ENCODE measurements at regions not wholly inside any gene's neighbourhood (a gene's known extent, or its start where the extent isn't known, plus 50 kb on each side); places are given as distances from the start of the nearest gene placed in this dataset.

GRCh38 chr3:64451283-64452012 lies 226.2 kb upstream of the PRICKLE2 start:
- Histone ChIP-seq H3K27ac (ENCODE audit: low read depth, low read length) (no peak overlapping the region), H3K4me3 (ENCODE audit: low read depth, low read length) (no peak overlapping the region), H3K27me3 (ENCODE audit: insufficient read depth, low read length) (0 out of 2 replicates have a peak, but pooled peaks cover 9% of the 10 kb centered on the region), H3K79me2 (ENCODE audit: control insufficient read depth, insufficient read depth, low read length, unreplicated experiment) (no peaks in the 10 kb centered on the region), H3K36me3 (ENCODE audit: insufficient read depth, low read length) (no peaks in the 10 kb centered on the region), H2AFZ (ENCODE audit: low read length, unreplicated experiment) (no peak overlapping the region), H3K4me1 (ENCODE audit: control insufficient read depth, insufficient read depth, low read length, unreplicated experiment) (peaks cover 4% of the 10 kb centered on the region)

GRCh38 chr3:64450396-64450956 lies 225.2 kb upstream of the PRICKLE2 start:
- Histone ChIP-seq H2AFZ (ENCODE audit: low read length, unreplicated experiment) (no peak overlapping the region), H3K27me3 (ENCODE audit: insufficient read depth, low read length) (peaks cover 18% of the 10 kb centered on the region; the same call in 1 of the 2 replicates), H3K36me3 (ENCODE audit: insufficient read depth, low read length) (no peaks in the 10 kb centered on the region), H3K79me2 (ENCODE audit: control insufficient read depth, insufficient read depth, low read length, unreplicated experiment) (no peaks in the 10 kb centered on the region), H3K27ac (ENCODE audit: low read depth, low read length) (no peak overlapping the region), H3K4me3 (ENCODE audit: low read depth, low read length) (no peak overlapping the region), H3K4me1 (ENCODE audit: control insufficient read depth, insufficient read depth, low read length, unreplicated experiment) (peaks cover 4% of the 10 kb centered on the region)

GRCh38 chr3:64449026-64449425 lies 223.8 kb upstream of the PRICKLE2 start:
- peaks cover 29% of the 10 kb centered on the region for H3K27me3 ChIP-seq (ENCODE audit: insufficient read depth, low read length)
- H3K4me3 ChIP-seq (ENCODE audit: low read depth, low read length) = no peak overlapping the region
- no peaks in the 10 kb centered on the region for H3K79me2 ChIP-seq (ENCODE audit: control insufficient read depth, insufficient read depth, low read length, unreplicated experiment)
- H3K27ac ChIP-seq (ENCODE audit: low read depth, low read length) = no peak overlapping the region
- no peak overlapping the region for H2AFZ ChIP-seq (ENCODE audit: low read length, unreplicated experiment)
- H3K36me3 ChIP-seq (ENCODE audit: insufficient read depth, low read length) = no peaks in the 10 kb centered on the region
- H3K4me1 ChIP-seq (ENCODE audit: control insufficient read depth, insufficient read depth, low read length, unreplicated experiment) = peaks cover 10% of the 10 kb centered on the region

- Histone ChIP-seq H3K36me3 (ENCODE audit: insufficient read depth, low read length) (no peaks in the 10 kb centered on the region), H3K4me3 (ENCODE audit: low read depth, low read length) (no peak overlapping the region), H3K27ac (ENCODE audit: low read depth, low read length) (no peak overlapping the region), H3K27me3 (ENCODE audit: insufficient read depth, low read length) (peaks cover 48% of the 10 kb centered on the region), H3K4me1 (ENCODE audit: control insufficient read depth, insufficient read depth, low read length, unreplicated experiment) (peaks cover 13% of the 10 kb centered on the region), H3K79me2 (ENCODE audit: control insufficient read depth, insufficient read depth, low read length, unreplicated experiment) (no peaks in the 10 kb centered on the region), H2AFZ (ENCODE audit: low read length, unreplicated experiment) (no peak overlapping the region)
Measured at GRCh38 chr3:64445944-64446300, 220.7 kb upstream of the PRICKLE2 start.

- Histone ChIP-seq H3K4me3 (ENCODE audit: low read depth, low read length) (peak overlapping the region; percentile 76), H3K27me3 (ENCODE audit: insufficient read depth, low read length) (peaks cover 48% of the 10 kb centered on the region), H3K79me2 (ENCODE audit: control insufficient read depth, insufficient read depth, low read length, unreplicated experiment) (no peaks in the 10 kb centered on the region), H2AFZ (ENCODE audit: low read length, unreplicated experiment) (peak overlapping the region; percentile 51), H3K4me1 (ENCODE audit: control insufficient read depth, insufficient read depth, low read length, unreplicated experiment) (peaks cover 19% of the 10 kb centered on the region), H3K36me3 (ENCODE audit: insufficient read depth, low read length) (no peaks in the 10 kb centered on the region), H3K27ac (ENCODE audit: low read depth, low read length) (no peak overlapping the region)
Measured at GRCh38 chr3:64445109-64445943, 220.1 kb upstream of the PRICKLE2 start.

- H3K27me3 ChIP-seq (ENCODE audit: insufficient read depth, low read length) = peaks cover 48% of the 10 kb centered on the region
- no peaks in the 10 kb centered on the region for H3K79me2 ChIP-seq (ENCODE audit: control insufficient read depth, insufficient read depth, low read length, unreplicated experiment)
- no peak overlapping the region for H3K27ac ChIP-seq (ENCODE audit: low read depth, low read length)
- no peaks in the 10 kb centered on the region for H3K36me3 ChIP-seq (ENCODE audit: insufficient read depth, low read length)
- H3K4me1 ChIP-seq (ENCODE audit: control insufficient read depth, insufficient read depth, low read length, unreplicated experiment) = peaks cover 26% of the 10 kb centered on the region
- no peak overlapping the region for H2AFZ ChIP-seq (ENCODE audit: low read length, unreplicated experiment)
- peak overlapping the region; percentile 76 for H3K4me3 ChIP-seq (ENCODE audit: low read depth, low read length)
Measured at GRCh38 chr3:64444490-64445108, 219.3 kb upstream of the PRICKLE2 start.

GRCh38 chr3:64443546-64444381 lies 218.5 kb upstream of the PRICKLE2 start:
- peaks cover 29% of the 10 kb centered on the region for H3K4me1 ChIP-seq (ENCODE audit: control insufficient read depth, insufficient read depth, low read length, unreplicated experiment)
- no peak overlapping the region for H2AFZ ChIP-seq (ENCODE audit: low read length, unreplicated experiment)
- H3K27me3 ChIP-seq (ENCODE audit: insufficient read depth, low read length) = peaks cover 48% of the 10 kb centered on the region
- no peak overlapping the region for H3K27ac ChIP-seq (ENCODE audit: low read depth, low read length)
- H3K4me3 ChIP-seq (ENCODE audit: low read depth, low read length) = peak overlapping the region; percentile 60
- H3K36me3 ChIP-seq (ENCODE audit: insufficient read depth, low read length) = no peaks in the 10 kb centered on the region
- no peaks in the 10 kb centered on the region for H3K79me2 ChIP-seq (ENCODE audit: control insufficient read depth, insufficient read depth, low read length, unreplicated experiment)

GRCh38 chr3:64441861-64442260 lies 216.6 kb upstream of the PRICKLE2 start:
- peaks cover 41% of the 10 kb centered on the region for H3K27me3 ChIP-seq (ENCODE audit: insufficient read depth, low read length)
- H3K79me2 ChIP-seq (ENCODE audit: control insufficient read depth, insufficient read depth, low read length, unreplicated experiment) = no peaks in the 10 kb centered on the region
- H3K36me3 ChIP-seq (ENCODE audit: insufficient read depth, low read length) = no peaks in the 10 kb centered on the region
- H2AFZ ChIP-seq (ENCODE audit: low read length, unreplicated experiment) = no peak overlapping the region
- no peak overlapping the region for H3K4me3 ChIP-seq (ENCODE audit: low read depth, low read length)
- peaks cover 29% of the 10 kb centered on the region for H3K4me1 ChIP-seq (ENCODE audit: control insufficient read depth, insufficient read depth, low read length, unreplicated experiment)
- H3K27ac ChIP-seq (ENCODE audit: low read depth, low read length) = no peak overlapping the region

GRCh38 chr3:64440498-64440897 lies 215.2 kb upstream of the PRICKLE2 start:
- H3K4me3 ChIP-seq (ENCODE audit: low read depth, low read length) = no peak overlapping the region
- no peak overlapping the region for H2AFZ ChIP-seq (ENCODE audit: low read length, unreplicated experiment)
- peaks cover 30% of the 10 kb centered on the region for H3K27me3 ChIP-seq (ENCODE audit: insufficient read depth, low read length)
- peaks cover 29% of the 10 kb centered on the region for H3K4me1 ChIP-seq (ENCODE audit: control insufficient read depth, insufficient read depth, low read length, unreplicated experiment)
- no peaks in the 10 kb centered on the region for H3K36me3 ChIP-seq (ENCODE audit: insufficient read depth, low read length)
- H3K27ac ChIP-seq (ENCODE audit: low read depth, low read length) = no peak overlapping the region
- H3K79me2 ChIP-seq (ENCODE audit: control insufficient read depth, insufficient read depth, low read length, unreplicated experiment) = no peaks in the 10 kb centered on the region

GRCh38 chr3:64438812-64439211 lies 213.5 kb upstream of the PRICKLE2 start:
- Histone ChIP-seq H3K4me3 (ENCODE audit: low read depth, low read length) (no peak overlapping the region), H3K36me3 (ENCODE audit: insufficient read depth, low read length) (no peaks in the 10 kb centered on the region), H3K27me3 (ENCODE audit: insufficient read depth, low read length) (peaks cover 17% of the 10 kb centered on the region), H3K79me2 (ENCODE audit: control insufficient read depth, insufficient read depth, low read length, unreplicated experiment) (no peaks in the 10 kb centered on the region), H3K27ac (ENCODE audit: low read depth, low read length) (no peak overlapping the region), H3K4me1 (ENCODE audit: control insufficient read depth, insufficient read depth, low read length, unreplicated experiment) (peaks cover 20% of the 10 kb centered on the region), H2AFZ (ENCODE audit: low read length, unreplicated experiment) (no peak overlapping the region)
